Fibroblast of lung (primary cell): ENCODE measurements at regions not wholly inside any gene's neighbourhood (a gene's known extent, or its start where the extent isn't known, plus 50 kb on each side); places are given as distances from the start of the nearest gene placed in this dataset.

Experiments used
- DNase-seq, 2 donors: peaks; one replicate each; pipeline versions ENCODE4 v3.0.0 to v3.0.0-alpha.2; 2010; ENCODE audit warnings: low read depth in 2 of 2
- H2AFZ ChIP-seq: 2 replicates; pipeline ENCODE4 v1.5.1; 2012; ENCODE audit warnings: low read length, control low read depth, inconsistent platforms
- H3K27ac ChIP-seq: 2 replicates; pipeline ENCODE4 v1.5.1; 2011; ENCODE audit warnings: low read length, control low read depth; ENCODE audit not compliant: insufficient read depth
- H3K27me3 ChIP-seq: 2 replicates; pipeline ENCODE4 v1.5.1; 2011; ENCODE audit warnings: mild to moderate bottlenecking, low read length; ENCODE audit not compliant: control insufficient read depth, insufficient read depth
- H3K36me3 ChIP-seq: 2 replicates; pipeline ENCODE4 v1.5.1; 2011; ENCODE audit warnings: low read length; ENCODE audit not compliant: control insufficient read depth, insufficient read depth
- H3K4me1 ChIP-seq: 2 replicates; pipeline ENCODE4 v1.5.1; 2011; ENCODE audit warnings: low read length; ENCODE audit not compliant: control insufficient read depth, insufficient read depth; ENCODE audit errors: extremely low read depth
- H3K4me2 ChIP-seq: 2 replicates; pipeline ENCODE4 v1.5.1; 2011; ENCODE audit warnings: low read length, control low read depth; ENCODE audit not compliant: insufficient read depth; ENCODE audit errors: extremely low read depth
- H3K4me3 ChIP-seq, 4 experiments: fragments of 200-600 bp in 1 of 4; sonication (generic) in 1 of 4; replicated peaks in 1 of 4; 2 replicates each; pipeline ENCODE4 v1.5.1; 2011 to 2016; ENCODE audit warnings: low read length in 4 of 4, low read depth in 3 of 4, mild to moderate bottlenecking in 3 of 4, control low read depth in 2 of 4, inconsistent platforms in 1 of 4, mixed read lengths in 1 of 4; ENCODE audit not compliant: insufficient read depth in 1 of 4; ENCODE audit errors: control extremely low read depth in 1 of 4
- H3K79me2 ChIP-seq: 2 replicates; pipeline ENCODE4 v1.5.1; 2012; ENCODE audit warnings: mild to moderate bottlenecking, low read length, inconsistent platforms; ENCODE audit not compliant: control insufficient read depth, insufficient read depth
- H3K9ac ChIP-seq: 2 replicates; pipeline ENCODE4 v1.5.1; 2011; ENCODE audit warnings: mild to moderate bottlenecking, low read length, control low read depth; ENCODE audit not compliant: insufficient read depth
- H3K9me3 ChIP-seq: 2 replicates; pipeline ENCODE4 v1.5.1; 2012; ENCODE audit warnings: low read depth, low read length; ENCODE audit not compliant: control insufficient read depth, insufficient read depth
- H4K20me1 ChIP-seq: 2 replicates; pipeline ENCODE4 v1.5.1; 2011; ENCODE audit warnings: low read length; ENCODE audit not compliant: control insufficient read depth, insufficient read depth; ENCODE audit errors: extremely low read depth
- CTCF ChIP-seq, 2 donors: IDR thresholded peaks in 1 of 2; conservative IDR thresholded peaks in 1 of 2; 1 replicate in 1 of 2; 2 replicates in 1 of 2; pipeline ENCODE4 v1.5.1; 2011 to 2012; ENCODE audit warnings: low read length in 2 of 2, control low read depth in 1 of 2, inconsistent platforms in 1 of 2, low read depth in 1 of 2, mild to moderate bottlenecking in 1 of 2
- EZH2 ChIP-seq: IDR thresholded peaks from 2 replicates; pipeline ENCODE4 v1.5.1; 2012; ENCODE audit warnings: low read length, control low read depth, mild to moderate bottlenecking; ENCODE audit errors: missing control alignments

DNA sequence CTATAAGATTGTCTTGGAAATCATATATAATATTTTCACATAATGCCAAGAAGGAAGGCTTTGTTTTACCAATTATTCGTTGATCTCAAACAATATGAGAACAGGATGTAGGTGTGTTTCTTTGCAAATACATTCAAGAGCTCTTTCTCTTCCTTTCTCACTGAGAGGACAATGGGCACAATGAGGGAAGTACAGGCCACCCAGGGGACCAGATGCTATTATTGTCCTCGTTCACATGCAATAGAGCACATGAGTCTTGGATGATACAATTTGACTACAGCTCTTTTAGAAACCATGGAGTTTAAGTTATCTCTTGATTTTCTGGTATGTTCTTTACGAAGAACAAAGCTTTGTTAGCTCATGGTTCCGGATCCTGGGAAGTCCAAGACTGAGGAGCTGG lies 323.7 kb upstream of the KLF6 start:
- H3K27me3 ChIP-seq: no peaks in the 10 kb centered on the region
- H3K79me2 ChIP-seq: no peaks in the 10 kb centered on the region
- no peak overlapping the region for H3K27ac ChIP-seq
- H4K20me1 ChIP-seq: no peaks in the 10 kb centered on the region
- no peak overlapping the region for H3K4me2 ChIP-seq
- no peak overlapping the region for H3K4me3 ChIP-seq
- TF ChIP-seq CTCF (conservative IDR thresholded peaks at IDR 0.05 in 1 of 2, IDR thresholded peaks at IDR 0.05 in 1 of 2; ENCODE audit: low read depth in 1 of 2, low read length in 2 of 2): no peak
- no peak for TF ChIP-seq EZH2
- no peak for DNase-seq
- no peaks in the 10 kb centered on the region for H3K9me3 ChIP-seq
- H3K4me1 ChIP-seq: no peaks in the 10 kb centered on the region
- H3K9ac ChIP-seq: no peak overlapping the region
- no peaks in the 10 kb centered on the region for H3K36me3 ChIP-seq
- no peak overlapping the region for H2AFZ ChIP-seq

DNA sequence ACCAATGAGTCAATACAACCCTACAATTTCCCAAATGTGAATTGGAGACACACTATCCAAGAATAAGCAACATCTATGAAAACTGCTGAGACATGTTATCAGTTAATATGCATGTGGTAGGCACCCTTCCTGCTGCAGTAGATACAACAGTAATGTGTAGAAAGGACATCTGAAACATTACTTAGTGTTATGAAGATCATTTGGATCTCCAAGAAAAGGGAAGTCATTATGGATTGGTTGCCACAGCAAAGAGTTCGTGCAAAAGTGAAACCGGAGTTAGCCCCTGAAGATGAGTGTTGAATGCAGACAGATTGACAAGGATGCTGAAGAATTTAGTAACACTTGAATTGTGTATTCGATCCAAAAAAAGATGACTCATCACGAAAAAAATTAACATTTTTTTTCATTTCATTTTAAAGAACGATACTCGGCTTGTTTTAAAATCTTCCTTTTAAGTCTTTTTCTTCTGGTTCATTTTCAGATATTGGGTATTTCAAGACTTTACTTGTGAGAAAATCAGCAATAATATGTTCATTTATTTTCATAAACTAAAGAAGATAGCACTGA lies 322.4 kb upstream of the KLF6 start:
- Histone ChIP-seq H3K9ac (no peak overlapping the region), H3K79me2 (no peaks in the 10 kb centered on the region), H3K27ac (no peak overlapping the region), H3K4me2 (no peak overlapping the region), H4K20me1 (no peaks in the 10 kb centered on the region), H3K4me1 (no peaks in the 10 kb centered on the region), H2AFZ (no peak overlapping the region), H3K36me3 (no peaks in the 10 kb centered on the region), H3K4me3 (no peak overlapping the region), H3K9me3 (no peaks in the 10 kb centered on the region), H3K27me3 (no peaks in the 10 kb centered on the region)
- TF ChIP-seq CTCF (conservative IDR thresholded peaks at IDR 0.05 in 1 of 2, IDR thresholded peaks at IDR 0.05 in 1 of 2; ENCODE audit: low read depth in 1 of 2, low read length in 2 of 2) (no peak), EZH2 (no peak)
- DNase-seq: no peak

GRCh38 chr10:4103603-4104002 lies 318.6 kb upstream of the KLF6 start:
- no peak for TF ChIP-seq CTCF (conservative IDR thresholded peaks at IDR 0.05 in 1 of 2, IDR thresholded peaks at IDR 0.05 in 1 of 2; ENCODE audit: low read depth in 1 of 2, low read length in 2 of 2)
- no peak for TF ChIP-seq EZH2
- Histone ChIP-seq H4K20me1 (no peaks in the 10 kb centered on the region), H3K4me2 (no peak overlapping the region), H3K79me2 (no peaks in the 10 kb centered on the region), H3K9ac (no peak overlapping the region), H2AFZ (no peak overlapping the region), H3K4me1 (no peaks in the 10 kb centered on the region), H3K9me3 (no peaks in the 10 kb centered on the region), H3K36me3 (no peaks in the 10 kb centered on the region), H3K4me3 (no peak overlapping the region), H3K27ac (no peak overlapping the region), H3K27me3 (no peaks in the 10 kb centered on the region)
- no peak for DNase-seq
